ENCODE measurements at regions not wholly inside any gene's neighbourhood (a gene's known extent, or its start where the extent isn't known, plus 50 kb on each side); places are given as distances from the start of the nearest gene placed in this dataset.

GRCh38 chr11:25991476-25991875 is 340.5 kb upstream of the ANO3 start:
- Mint-ChIP-seq H3K9me3 (peaks cover 12% of the 10 kb centered on the region), H3K27ac (ENCODE audit: low read depth) (no peak overlapping the region), H3K27me3 (no peaks in the 10 kb centered on the region), H3K36me3 (ENCODE audit: insufficient read depth) (no peaks in the 10 kb centered on the region), H3K4me3 (no peak overlapping the region), H3K4me1 (no peaks in the 10 kb centered on the region)
- ATAC-seq (replicated peaks; ENCODE audit: extremely low read depth, poor library complexity, severe bottlenecking) (no peak), DNase-seq (ENCODE audit: low spot score in 2 of 2) (no peak)

- Mint-ChIP-seq H3K27ac (ENCODE audit: low read depth) (no peak overlapping the region), H3K9me3 (peaks cover 12% of the 10 kb centered on the region), H3K4me1 (no peaks in the 10 kb centered on the region), H3K36me3 (ENCODE audit: insufficient read depth) (no peaks in the 10 kb centered on the region), H3K4me3 (no peak overlapping the region), H3K27me3 (no peaks in the 10 kb centered on the region)
- ATAC-seq (replicated peaks; ENCODE audit: extremely low read depth, poor library complexity, severe bottlenecking), result no peak
- no peak for DNase-seq (ENCODE audit: low spot score in 2 of 2)
These were observed 339.6 kb upstream of the ANO3 start for GRCh38 chr11:25992294-25992693.

GRCh38 chr11:25993016-25993415 is 338.9 kb upstream of the ANO3 start:
- Mint-ChIP-seq H3K9me3 (peaks cover 12% of the 10 kb centered on the region), H3K4me1 (no peaks in the 10 kb centered on the region), H3K36me3 (ENCODE audit: insufficient read depth) (no peaks in the 10 kb centered on the region), H3K4me3 (no peak overlapping the region), H3K27me3 (no peaks in the 10 kb centered on the region), H3K27ac (ENCODE audit: low read depth) (no peak overlapping the region)
- ATAC-seq (replicated peaks; ENCODE audit: extremely low read depth, poor library complexity, severe bottlenecking), result no peak
- no peak for DNase-seq (ENCODE audit: low spot score in 2 of 2)

GRCh38 chr11:26011474-26011873 is 320.5 kb upstream of the ANO3 start:
- H3K27ac Mint-ChIP-seq (ENCODE audit: low read depth), result no peak overlapping the region
- H3K4me1 Mint-ChIP-seq, result no peaks in the 10 kb centered on the region
- no peaks in the 10 kb centered on the region for H3K36me3 Mint-ChIP-seq (ENCODE audit: insufficient read depth)
- peaks cover 16% of the 10 kb centered on the region for H3K9me3 Mint-ChIP-seq
- DNase-seq (ENCODE audit: low spot score in 2 of 2) (no peak), ATAC-seq (replicated peaks; ENCODE audit: extremely low read depth, poor library complexity, severe bottlenecking) (no peak)
- no peak overlapping the region for H3K4me3 Mint-ChIP-seq
- no peaks in the 10 kb centered on the region for H3K27me3 Mint-ChIP-seq

GRCh38 chr11:26014456-26015115 is 317.3 kb upstream of the ANO3 start:
- Mint-ChIP-seq H3K4me1 (no peaks in the 10 kb centered on the region), H3K27ac (ENCODE audit: low read depth) (no peak overlapping the region), H3K4me3 (no peak overlapping the region), H3K27me3 (no peaks in the 10 kb centered on the region), H3K9me3 (peaks cover 16% of the 10 kb centered on the region), H3K36me3 (ENCODE audit: insufficient read depth) (no peaks in the 10 kb centered on the region)
- DNase-seq (ENCODE audit: low spot score in 2 of 2), result no peak
- ATAC-seq (replicated peaks; ENCODE audit: extremely low read depth, poor library complexity, severe bottlenecking), result no peak

GRCh38 chr11:26017322-26017860 is 314.5 kb upstream of the ANO3 start:
- DNase-seq (ENCODE audit: low spot score in 2 of 2), result no peak
- Mint-ChIP-seq H3K27ac (ENCODE audit: low read depth) (no peak overlapping the region), H3K36me3 (ENCODE audit: insufficient read depth) (no peaks in the 10 kb centered on the region), H3K4me1 (no peaks in the 10 kb centered on the region), H3K27me3 (no peaks in the 10 kb centered on the region), H3K4me3 (no peak overlapping the region), H3K9me3 (peaks cover 16% of the 10 kb centered on the region)
- no peak for ATAC-seq (replicated peaks; ENCODE audit: extremely low read depth, poor library complexity, severe bottlenecking)

- no peak overlapping the region for H3K27ac Mint-ChIP-seq (ENCODE audit: low read depth)
- peaks cover 16% of the 10 kb centered on the region for H3K9me3 Mint-ChIP-seq
- no peak overlapping the region for H3K4me3 Mint-ChIP-seq
- no peaks in the 10 kb centered on the region for H3K36me3 Mint-ChIP-seq (ENCODE audit: insufficient read depth)
- H3K4me1 Mint-ChIP-seq, result no peaks in the 10 kb centered on the region
- DNase-seq (ENCODE audit: low spot score in 2 of 2) (no peak), ATAC-seq (replicated peaks; ENCODE audit: extremely low read depth, poor library complexity, severe bottlenecking) (no peak)
- no peaks in the 10 kb centered on the region for H3K27me3 Mint-ChIP-seq
These were observed 314.0 kb upstream of the ANO3 start for GRCh38 chr11:26017903-26018302.

- Mint-ChIP-seq H3K27me3 (no peaks in the 10 kb centered on the region), H3K27ac (ENCODE audit: low read depth) (no peak overlapping the region), H3K9me3 (peaks cover 13% of the 10 kb centered on the region), H3K4me3 (no peak overlapping the region), H3K36me3 (ENCODE audit: insufficient read depth) (no peaks in the 10 kb centered on the region), H3K4me1 (no peaks in the 10 kb centered on the region)
- ATAC-seq (replicated peaks; ENCODE audit: extremely low read depth, poor library complexity, severe bottlenecking) (no peak), DNase-seq (ENCODE audit: low spot score in 2 of 2) (no peak)
These were observed 313.6 kb upstream of the ANO3 start for GRCh38 chr11:26018336-26018735.

GRCh38 chr11:26019386-26019785 is 312.5 kb upstream of the ANO3 start:
- Mint-ChIP-seq H3K27ac (ENCODE audit: low read depth) (no peak overlapping the region), H3K27me3 (no peaks in the 10 kb centered on the region), H3K4me3 (no peak overlapping the region), H3K9me3 (peaks cover 14% of the 10 kb centered on the region), H3K4me1 (no peaks in the 10 kb centered on the region), H3K36me3 (ENCODE audit: insufficient read depth) (no peaks in the 10 kb centered on the region)
- ATAC-seq (replicated peaks; ENCODE audit: extremely low read depth, poor library complexity, severe bottlenecking), result no peak
- DNase-seq (ENCODE audit: low spot score in 2 of 2), result no peak

- Mint-ChIP-seq H3K27ac (ENCODE audit: low read depth) (no peak overlapping the region), H3K9me3 (peaks cover 11% of the 10 kb centered on the region), H3K4me1 (no peaks in the 10 kb centered on the region), H3K27me3 (no peaks in the 10 kb centered on the region), H3K4me3 (no peak overlapping the region), H3K36me3 (ENCODE audit: insufficient read depth) (no peaks in the 10 kb centered on the region)
- no peak for ATAC-seq (replicated peaks; ENCODE audit: extremely low read depth, poor library complexity, severe bottlenecking)
- no peak for DNase-seq (ENCODE audit: low spot score in 2 of 2)
These were observed 310.9 kb upstream of the ANO3 start for GRCh38 chr11:26021017-26021416.

GRCh38 chr11:26023057-26023456 is 308.9 kb upstream of the ANO3 start:
- peaks cover 16% of the 10 kb centered on the region for H3K9me3 Mint-ChIP-seq
- H3K27me3 Mint-ChIP-seq, result no peaks in the 10 kb centered on the region
- H3K27ac Mint-ChIP-seq (ENCODE audit: low read depth), result no peak overlapping the region
- no peak for DNase-seq (ENCODE audit: low spot score in 2 of 2)
- no peaks in the 10 kb centered on the region for H3K36me3 Mint-ChIP-seq (ENCODE audit: insufficient read depth)
- H3K4me3 Mint-ChIP-seq, result no peak overlapping the region
- no peak for ATAC-seq (replicated peaks; ENCODE audit: extremely low read depth, poor library complexity, severe bottlenecking)
- no peaks in the 10 kb centered on the region for H3K4me1 Mint-ChIP-seq

GRCh38 chr11:26025676-26026075 is 306.3 kb upstream of the ANO3 start:
- ATAC-seq (replicated peaks; ENCODE audit: extremely low read depth, poor library complexity, severe bottlenecking) (no peak), DNase-seq (ENCODE audit: low spot score in 2 of 2) (no peak)
- no peak overlapping the region for H3K27ac Mint-ChIP-seq (ENCODE audit: low read depth)
- no peak overlapping the region for H3K4me3 Mint-ChIP-seq
- H3K36me3 Mint-ChIP-seq (ENCODE audit: insufficient read depth), result no peaks in the 10 kb centered on the region
- no peaks in the 10 kb centered on the region for H3K27me3 Mint-ChIP-seq
- H3K4me1 Mint-ChIP-seq, result no peaks in the 10 kb centered on the region
- H3K9me3 Mint-ChIP-seq, result peaks cover 21% of the 10 kb centered on the region

GRCh38 chr11:26026078-26026477 is 305.9 kb upstream of the ANO3 start:
- Mint-ChIP-seq H3K27ac (ENCODE audit: low read depth) (no peak overlapping the region), H3K27me3 (no peaks in the 10 kb centered on the region), H3K9me3 (peaks cover 17% of the 10 kb centered on the region), H3K4me3 (no peak overlapping the region), H3K4me1 (no peaks in the 10 kb centered on the region), H3K36me3 (ENCODE audit: insufficient read depth) (no peaks in the 10 kb centered on the region)
- no peak for DNase-seq (ENCODE audit: low spot score in 2 of 2)
- ATAC-seq (replicated peaks; ENCODE audit: extremely low read depth, poor library complexity, severe bottlenecking), result no peak
